MM.1S (cell line): ENCODE measurements at regions not wholly inside any gene's neighbourhood (a gene's known extent, or its start where the extent isn't known, plus 50 kb on each side); places are given as distances from the start of the nearest gene placed in this dataset.

Source experiments
- DNase-seq: peaks from one replicate; pipeline ENCODE4 v3.0.0-alpha.2; 2015
- H2AFZ ChIP-seq: fragments of 300-600 bp; sonication (generic); 2 replicates; pipeline ENCODE4 v1.6.0; 2016; ENCODE audit warnings: antibody characterized with exemption, low read length
- H3F3A ChIP-seq: fragments of 300-600 bp; sonication (generic); 2 replicates; pipeline ENCODE4 v1.6.1; 2016; ENCODE audit warnings: mild to moderate bottlenecking, antibody characterized with exemption, low read length, moderate library complexity, mixed read lengths; ENCODE audit not compliant: insufficient read depth
- H3K27ac ChIP-seq: fragments of 300-600 bp; sonication (generic); 2 replicates; pipeline ENCODE4 v1.5.1; 2016; ENCODE audit warnings: mild to moderate bottlenecking, low read length
- H3K27me3 ChIP-seq: fragments of 300-600 bp; sonication (generic); replicated peaks from 2 replicates; pipeline ENCODE4 v1.6.0; 2016; ENCODE audit warnings: low read length; ENCODE audit not compliant: insufficient read depth
- H3K36me3 ChIP-seq: fragments of 300-600 bp; sonication (generic); replicated peaks from 2 replicates; pipeline ENCODE4 v1.6.1; 2016; ENCODE audit warnings: mild to moderate bottlenecking, low read length, mixed read lengths; ENCODE audit not compliant: insufficient read depth
- H3K4me1 ChIP-seq: fragments of 300-600 bp; sonication (generic); 2 replicates; pipeline ENCODE4 v1.6.1; 2016; ENCODE audit warnings: low read length, mixed read lengths
- H3K4me2 ChIP-seq: fragments of 300-600 bp; sonication (generic); 2 replicates; pipeline ENCODE4 v1.6.0; 2016; ENCODE audit warnings: low read depth, low read length
- H3K4me3 ChIP-seq: fragments of 300-600 bp; sonication (generic); 2 replicates; pipeline ENCODE4 v1.5.1; 2016; ENCODE audit warnings: low read length, mixed read lengths
- H3K79me2 ChIP-seq: fragments of 300-600 bp; sonication (generic); 2 replicates; pipeline ENCODE4 v1.6.1; 2016; ENCODE audit warnings: mixed run types, low read length, mixed read lengths
- H3K9ac ChIP-seq: fragments of 300-600 bp; sonication (generic); 2 replicates; pipeline ENCODE4 v1.6.1; 2016; ENCODE audit warnings: low read length, mixed read lengths
- H3K9me2 ChIP-seq: fragments of 300-600 bp; sonication (generic); replicated peaks from 2 replicates; pipeline ENCODE4 v1.6.1; 2016; ENCODE audit warnings: mild to moderate bottlenecking, low read length, mixed read lengths; ENCODE audit not compliant: insufficient read depth
- H3K9me3 ChIP-seq: fragments of 300-600 bp; sonication (generic); replicated peaks from 2 replicates; pipeline ENCODE4 v1.6.1; 2016; ENCODE audit warnings: mild to moderate bottlenecking, low read length, mixed read lengths; ENCODE audit not compliant: insufficient read depth
- H4K20me1 ChIP-seq: fragments of 300-600 bp; sonication (generic); 2 replicates; pipeline ENCODE4 v1.6.1; 2016; ENCODE audit warnings: mild to moderate bottlenecking, low read length, moderate library complexity, mixed read lengths; ENCODE audit not compliant: insufficient read depth
- CTCF ChIP-seq: fragments of 300-600 bp; sonication (generic); IDR thresholded peaks from 2 replicates; pipeline ENCODE4 v1.5.1; 2016; ENCODE audit warnings: antibody characterized with exemption, low read length, mixed read lengths
- EZH2 ChIP-seq: fragments of 300-600 bp; sonication (generic); optimal IDR thresholded peaks from 2 replicates; pipeline ENCODE3; 2017; ENCODE audit warnings: low read depth, mild to moderate bottlenecking, antibody characterized with exemption, low read length, mixed read lengths
- EZH2phosphoT487 ChIP-seq: fragments of 300-600 bp; sonication (generic); IDR thresholded peaks from 2 replicates; pipeline ENCODE4 v1.6.1; 2018; ENCODE audit warnings: antibody characterized with exemption, low read length

- TF ChIP-seq CTCF (peak; percentile 49), EZH2phosphoT487 (no peak), EZH2 (no peak)
Observed at GRCh38 chr1:29703596-29704370, 467.5 kb downstream of the PTPRU start.

GRCh38 chr1:29700491-29700890, 464.2 kb downstream of the PTPRU start:
- DNase-seq: no peak
- no peak overlapping the region for H2AFZ ChIP-seq
- H3K9ac ChIP-seq: no peak overlapping the region
- no peaks in the 10 kb centered on the region for H3K9me3 ChIP-seq
- no peaks in the 10 kb centered on the region for H3K79me2 ChIP-seq
- no peak for TF ChIP-seq EZH2
- no peak for TF ChIP-seq EZH2phosphoT487
- no peak for TF ChIP-seq CTCF
- H3K4me1 ChIP-seq: no peaks in the 10 kb centered on the region
- no peak overlapping the region for H3K27ac ChIP-seq
- H3K4me2 ChIP-seq: no peak overlapping the region
- peaks cover 82% of the 10 kb centered on the region for H3K27me3 ChIP-seq
- no peaks in the 10 kb centered on the region for H3F3A ChIP-seq
- no peaks in the 10 kb centered on the region for H4K20me1 ChIP-seq
- no peaks in the 10 kb centered on the region for H3K9me2 ChIP-seq
- H3K4me3 ChIP-seq: no peak overlapping the region
- no peaks in the 10 kb centered on the region for H3K36me3 ChIP-seq

More at GRCh38 chr1:29703596-29704370, 467.5 kb downstream of the PTPRU start:
- no peak overlapping the region for H3K4me3 ChIP-seq
- H3K36me3 ChIP-seq: no peaks in the 10 kb centered on the region
- H3F3A ChIP-seq: no peaks in the 10 kb centered on the region
- H3K4me1 ChIP-seq: no peaks in the 10 kb centered on the region
- H3K27ac ChIP-seq: no peak overlapping the region
- no peaks in the 10 kb centered on the region for H3K9me3 ChIP-seq
- H3K27me3 ChIP-seq: peaks cover 73% of the 10 kb centered on the region
- no peaks in the 10 kb centered on the region for H3K9me2 ChIP-seq
- H3K4me2 ChIP-seq: no peak overlapping the region
- H2AFZ ChIP-seq: no peak overlapping the region
- H3K79me2 ChIP-seq: no peaks in the 10 kb centered on the region
- H4K20me1 ChIP-seq: no peaks in the 10 kb centered on the region
- no peak for DNase-seq
- H3K9ac ChIP-seq: no peak overlapping the region

GRCh38 chr1:29698626-29699025, 462.3 kb downstream of the PTPRU start:
- no peaks in the 10 kb centered on the region for H4K20me1 ChIP-seq
- no peak for DNase-seq
- H2AFZ ChIP-seq: no peak overlapping the region
- no peak overlapping the region for H3K4me2 ChIP-seq
- H3K9me2 ChIP-seq: no peaks in the 10 kb centered on the region
- no peaks in the 10 kb centered on the region for H3K79me2 ChIP-seq
- no peaks in the 10 kb centered on the region for H3K9me3 ChIP-seq
- no peaks in the 10 kb centered on the region for H3F3A ChIP-seq
- TF ChIP-seq EZH2phosphoT487: no peak
- TF ChIP-seq CTCF: no peak
- no peak for TF ChIP-seq EZH2
- no peak overlapping the region for H3K27ac ChIP-seq
- no peaks in the 10 kb centered on the region for H3K4me1 ChIP-seq
- no peaks in the 10 kb centered on the region for H3K36me3 ChIP-seq
- peaks cover 77% of the 10 kb centered on the region for H3K27me3 ChIP-seq
- H3K4me3 ChIP-seq: no peak overlapping the region
- no peak overlapping the region for H3K9ac ChIP-seq
